Calu3 (cell line): ENCODE measurements at regions not wholly inside any gene's neighbourhood (a gene's known extent, or its start where the extent isn't known, plus 50 kb on each side); places are given as distances from the start of the nearest gene placed in this dataset.

Experiments
- BruUV-seq: library from RNA; stranded (reverse); fragments of 400-500 nt; replicated peaks from 2 replicates; lab custom pipeline; 2021; lab: Mats Ljungman, UMichigan
- CTCF ChIA-PET: fragments of 300-600 bp; sonication (Branson Sonifier 250); formaldehyde crosslinking; loops from one replicate; lab custom pipeline; 2022; ENCODE audit warnings: antibody characterized with exemption; lab: Charles Lee
- DNase-seq: peaks from one replicate; pipeline ENCODE4 v3.0.0; 2022
- H3K27ac Mint-ChIP-seq: one replicate; pipeline ENCODE4 v1.8.0; 2022; ENCODE audit warnings: mixed read lengths; ENCODE audit not compliant: unreplicated experiment
- H3K27me3 Mint-ChIP-seq: one replicate; pipeline ENCODE4 v1.8.0; 2022; ENCODE audit warnings: mixed read lengths; ENCODE audit not compliant: unreplicated experiment
- H3K36me3 Mint-ChIP-seq: one replicate; pipeline ENCODE4 v1.8.0; 2022; ENCODE audit warnings: mild to moderate bottlenecking, moderate library complexity, mixed read lengths; ENCODE audit not compliant: insufficient read depth, unreplicated experiment
- H3K4me1 Mint-ChIP-seq: one replicate; pipeline ENCODE4 v1.8.0; 2022; ENCODE audit warnings: mild to moderate bottlenecking, low read depth, mixed read lengths; ENCODE audit not compliant: unreplicated experiment
- H3K4me3 Mint-ChIP-seq: one replicate; pipeline ENCODE4 v1.8.0; 2022; ENCODE audit warnings: mild to moderate bottlenecking, low read depth, moderate library complexity, mixed read lengths; ENCODE audit not compliant: unreplicated experiment
- H3K9me3 Mint-ChIP-seq: one replicate; pipeline ENCODE4 v1.8.0; 2022; ENCODE audit warnings: low read depth, mixed read lengths; ENCODE audit not compliant: unreplicated experiment
- CTCF ChIP-seq: fragments of 200-600 bp; IDR thresholded peaks from one replicate; pipeline ENCODE4 v1.8.0; 2022; ENCODE audit warnings: antibody characterized with exemption; ENCODE audit not compliant: unreplicated experiment
- intact Hi-C: fragments of 100-400 bp; cut with micrococcal nuclease; formaldehyde crosslinking; loops from one replicate; pipeline ENCODE4 v1.10.0; 2022; ENCODE audit not compliant: unreplicated experiment

- no peaks in the 10 kb centered on the region for H3K36me3 Mint-ChIP-seq
- intact Hi-C loops, result no loop called here
- TF ChIP-seq CTCF, result no peak
- no TSS peak for BruUV-seq
- H3K4me1 Mint-ChIP-seq, result peaks cover 27% of the 10 kb centered on the region
- no peak overlapping the region for H3K27ac Mint-ChIP-seq
- CTCF ChIA-PET, result no interaction called here
- DNase-seq, result no peak
- no peaks in the 10 kb centered on the region for H3K9me3 Mint-ChIP-seq
- H3K27me3 Mint-ChIP-seq, result peaks cover 34% of the 10 kb centered on the region
- H3K4me3 Mint-ChIP-seq, result no peak overlapping the region
Observed at GRCh38 chr15:70530503-70530902, 232.9 kb downstream of the UACA start.

- peaks cover 34% of the 10 kb centered on the region for H3K27me3 Mint-ChIP-seq
- no peak overlapping the region for H3K4me3 Mint-ChIP-seq
- CTCF ChIA-PET, result no interaction called here
- H3K27ac Mint-ChIP-seq, result no peak overlapping the region
- no peaks in the 10 kb centered on the region for H3K36me3 Mint-ChIP-seq
- BruUV-seq, result no TSS peak
- no peak for DNase-seq
- H3K9me3 Mint-ChIP-seq, result no peaks in the 10 kb centered on the region
- no peak for TF ChIP-seq CTCF
- peaks cover 31% of the 10 kb centered on the region for H3K4me1 Mint-ChIP-seq
- intact Hi-C loops, result no loop called here
Observed at GRCh38 chr15:70530017-70530499, 233.3 kb downstream of the UACA start.

- no peaks in the 10 kb centered on the region for H3K9me3 Mint-ChIP-seq
- H3K4me1 Mint-ChIP-seq, result peaks cover 34% of the 10 kb centered on the region
- intact Hi-C loops, result no loop called here
- DNase-seq, result no peak
- no peaks in the 10 kb centered on the region for H3K36me3 Mint-ChIP-seq
- H3K27ac Mint-ChIP-seq, result no peak overlapping the region
- H3K4me3 Mint-ChIP-seq, result no peak overlapping the region
- no peak for TF ChIP-seq CTCF
- peaks cover 29% of the 10 kb centered on the region for H3K27me3 Mint-ChIP-seq
- CTCF ChIA-PET, result interaction anchor here (0.6 to 2.0 kb wide), 9 partner anchors 8 to 315 kb away, joined by 3 to 5 read pairs (median 4); no protein-coding TSS in a partner anchor
- BruUV-seq, result no TSS peak
Observed at GRCh38 chr15:70528816-70529215, 234.5 kb downstream of the UACA start.

GRCh38 chr15:70528270-70528706 lies 235.1 kb downstream of the UACA start:
- CTCF ChIA-PET, result interaction anchor here (0.6 to 2.0 kb wide), 6 partner anchors 9 to 1013 kb away, joined by 3 to 4 read pairs (median 4); no protein-coding TSS in a partner anchor
- TF ChIP-seq CTCF, result no peak
- DNase-seq, result peak; percentile 41
- no peaks in the 10 kb centered on the region for H3K36me3 Mint-ChIP-seq
- peaks cover 34% of the 10 kb centered on the region for H3K4me1 Mint-ChIP-seq
- no peak overlapping the region for H3K27ac Mint-ChIP-seq
- H3K9me3 Mint-ChIP-seq, result no peaks in the 10 kb centered on the region
- intact Hi-C loops, result no loop called here
- H3K27me3 Mint-ChIP-seq, result peaks cover 27% of the 10 kb centered on the region
- no TSS peak for BruUV-seq
- H3K4me3 Mint-ChIP-seq, result no peak overlapping the region
